T-helper 17 cell (primary cell): ENCODE measurements at regions not wholly inside any gene's neighbourhood (a gene's known extent, or its start where the extent isn't known, plus 50 kb on each side); places are given as distances from the start of the nearest gene placed in this dataset.

ENCODE experiments used
- ATAC-seq: fragments of 150-1000 bp; cut with Tn5 transposase; 2 replicates; pipeline ENCODE4 v1.10.0; 2021; ENCODE audit warnings: mild to moderate bottlenecking, moderate library complexity
- DNase-seq, 3 donors: peaks; one replicate each; pipeline versions ENCODE4 v3.0.0 to v3.0.0-alpha.2; 2020 to 2021
- H3K9me3 ChIP-seq: one replicate; pipeline ENCODE4 v1.7.0; 2013; ENCODE audit warnings: low read length, mild to moderate bottlenecking; ENCODE audit not compliant: control insufficient read depth, poor library complexity, severe bottlenecking
- H3K27ac Mint-ChIP-seq: one replicate; pipeline ENCODE4 v1.8.0; 2022; ENCODE audit warnings: mild to moderate bottlenecking, moderate library complexity, mixed read lengths
- H3K27me3 Mint-ChIP-seq: one replicate; pipeline ENCODE4 v1.8.0; 2022; ENCODE audit warnings: mixed read lengths
- H3K36me3 Mint-ChIP-seq: one replicate; pipeline ENCODE4 v1.8.0; 2022; ENCODE audit warnings: low read depth, mixed read lengths
- H3K4me1 Mint-ChIP-seq: one replicate; pipeline ENCODE4 v1.8.0; 2022; ENCODE audit warnings: mild to moderate bottlenecking, mixed read lengths
- H3K4me3 Mint-ChIP-seq: one replicate; pipeline ENCODE4 v1.8.0; 2022; ENCODE audit warnings: mild to moderate bottlenecking, moderate library complexity, mixed read lengths

- H3K4me1 Mint-ChIP-seq: no peaks in the 10 kb centered on the region
- no peak for ATAC-seq
- no peak for DNase-seq
- H3K4me3 Mint-ChIP-seq: no peak overlapping the region
- no peak overlapping the region for H3K27ac Mint-ChIP-seq
- H3K27me3 Mint-ChIP-seq: no peaks in the 10 kb centered on the region
- no peaks in the 10 kb centered on the region for H3K36me3 Mint-ChIP-seq
- H3K9me3 ChIP-seq: no peaks in the 10 kb centered on the region
Observed at GRCh38 chr12:87768501-87769287, 260.5 kb downstream of the C12orf50 start.

GRCh38 chr12:87766044-87766443, 263.2 kb downstream of the C12orf50 start:
- no peaks in the 10 kb centered on the region for H3K4me1 Mint-ChIP-seq
- H3K4me3 Mint-ChIP-seq: no peak overlapping the region
- H3K36me3 Mint-ChIP-seq: no peaks in the 10 kb centered on the region
- no peak for DNase-seq
- ATAC-seq: no peak
- no peak overlapping the region for H3K27ac Mint-ChIP-seq
- H3K27me3 Mint-ChIP-seq: no peaks in the 10 kb centered on the region
- H3K9me3 ChIP-seq: no peaks in the 10 kb centered on the region

- ATAC-seq (no peak), DNase-seq (no peak)
- no peaks in the 10 kb centered on the region for H3K4me1 Mint-ChIP-seq
- no peaks in the 10 kb centered on the region for H3K36me3 Mint-ChIP-seq
- no peak overlapping the region for H3K4me3 Mint-ChIP-seq
- H3K27me3 Mint-ChIP-seq: no peaks in the 10 kb centered on the region
- H3K27ac Mint-ChIP-seq: no peak overlapping the region
- no peaks in the 10 kb centered on the region for H3K9me3 ChIP-seq
Observed at GRCh38 chr12:87760943-87761342, 268.3 kb downstream of the C12orf50 start.

GRCh38 chr12:87758271-87758670, 270.9 kb downstream of the C12orf50 start:
- ATAC-seq (no peak), DNase-seq (no peak)
- H3K4me1 Mint-ChIP-seq: no peaks in the 10 kb centered on the region
- no peaks in the 10 kb centered on the region for H3K27me3 Mint-ChIP-seq
- no peak overlapping the region for H3K4me3 Mint-ChIP-seq
- H3K36me3 Mint-ChIP-seq: no peaks in the 10 kb centered on the region
- no peaks in the 10 kb centered on the region for H3K9me3 ChIP-seq
- H3K27ac Mint-ChIP-seq: no peak overlapping the region

- no peaks in the 10 kb centered on the region for H3K9me3 ChIP-seq
- no peaks in the 10 kb centered on the region for H3K36me3 Mint-ChIP-seq
- H3K27me3 Mint-ChIP-seq: no peaks in the 10 kb centered on the region
- no peak overlapping the region for H3K4me3 Mint-ChIP-seq
- no peak for ATAC-seq
- H3K27ac Mint-ChIP-seq: no peak overlapping the region
- no peak for DNase-seq
- H3K4me1 Mint-ChIP-seq: no peaks in the 10 kb centered on the region
Observed at GRCh38 chr12:87756721-87757120, 272.5 kb downstream of the C12orf50 start.

- Mint-ChIP-seq H3K27ac (no peak overlapping the region), H3K36me3 (no peaks in the 10 kb centered on the region), H3K4me3 (no peak overlapping the region), H3K27me3 (no peaks in the 10 kb centered on the region), H3K4me1 (no peaks in the 10 kb centered on the region)
- DNase-seq: no peak
- no peaks in the 10 kb centered on the region for H3K9me3 ChIP-seq
- ATAC-seq: no peak
Observed at GRCh38 chr12:87756111-87756510, 273.1 kb downstream of the C12orf50 start.

GRCh38 chr12:87728931-87729593, 300.1 kb downstream of the C12orf50 start:
- no peaks in the 10 kb centered on the region for H3K4me1 Mint-ChIP-seq
- H3K4me3 Mint-ChIP-seq: no peak overlapping the region
- no peaks in the 10 kb centered on the region for H3K27me3 Mint-ChIP-seq
- no peak for ATAC-seq
- H3K9me3 ChIP-seq: no peaks in the 10 kb centered on the region
- no peak overlapping the region for H3K27ac Mint-ChIP-seq
- no peaks in the 10 kb centered on the region for H3K36me3 Mint-ChIP-seq
- DNase-seq: no peak

- DNase-seq (no peak), ATAC-seq (no peak)
- Mint-ChIP-seq H3K36me3 (no peaks in the 10 kb centered on the region), H3K4me3 (no peak overlapping the region), H3K27ac (no peak overlapping the region), H3K4me1 (no peaks in the 10 kb centered on the region), H3K27me3 (no peaks in the 10 kb centered on the region)
- no peaks in the 10 kb centered on the region for H3K9me3 ChIP-seq
Observed at GRCh38 chr12:87720967-87721366, 308.2 kb downstream of the C12orf50 start.

- Mint-ChIP-seq H3K4me1 (no peaks in the 10 kb centered on the region), H3K4me3 (no peak overlapping the region), H3K27me3 (no peaks in the 10 kb centered on the region), H3K27ac (no peak overlapping the region), H3K36me3 (no peaks in the 10 kb centered on the region)
- no peak for ATAC-seq
- no peak for DNase-seq
- no peaks in the 10 kb centered on the region for H3K9me3 ChIP-seq
Observed at GRCh38 chr12:87704374-87704773, 324.8 kb downstream of the C12orf50 start.

- no peak for ATAC-seq
Observed at GRCh38 chr12:87690236-87690810, 338.9 kb downstream of the C12orf50 start.

GRCh38 chr12:87689196-87689595, 340.0 kb downstream of the C12orf50 start:
- H3K4me3 Mint-ChIP-seq: no peak overlapping the region
- no peaks in the 10 kb centered on the region for H3K36me3 Mint-ChIP-seq
- H3K27ac Mint-ChIP-seq: no peak overlapping the region
- no peak for DNase-seq
- no peaks in the 10 kb centered on the region for H3K9me3 ChIP-seq
- no peak for ATAC-seq
- H3K27me3 Mint-ChIP-seq: no peaks in the 10 kb centered on the region
- H3K4me1 Mint-ChIP-seq: no peaks in the 10 kb centered on the region

More at GRCh38 chr12:87690236-87690810, 338.9 kb downstream of the C12orf50 start:
- H3K27ac Mint-ChIP-seq: no peak overlapping the region
- no peaks in the 10 kb centered on the region for H3K27me3 Mint-ChIP-seq
- H3K4me3 Mint-ChIP-seq: no peak overlapping the region
- no peaks in the 10 kb centered on the region for H3K4me1 Mint-ChIP-seq
- DNase-seq: no peak
- no peaks in the 10 kb centered on the region for H3K36me3 Mint-ChIP-seq
- no peaks in the 10 kb centered on the region for H3K9me3 ChIP-seq

GRCh38 chr12:87687362-87687761, 341.8 kb downstream of the C12orf50 start:
- H3K9me3 ChIP-seq: no peaks in the 10 kb centered on the region
- H3K4me1 Mint-ChIP-seq: no peaks in the 10 kb centered on the region
- ATAC-seq (no peak), DNase-seq (no peak)
- no peaks in the 10 kb centered on the region for H3K27me3 Mint-ChIP-seq
- no peaks in the 10 kb centered on the region for H3K36me3 Mint-ChIP-seq
- no peak overlapping the region for H3K27ac Mint-ChIP-seq
- H3K4me3 Mint-ChIP-seq: no peak overlapping the region

- Mint-ChIP-seq H3K4me3 (no peak overlapping the region), H3K4me1 (no peaks in the 10 kb centered on the region)
Observed at GRCh38 chr12:87685696-87686095, 343.5 kb downstream of the C12orf50 start.

More at GRCh38 chr12:87685696-87686095, 343.5 kb downstream of the C12orf50 start:
- ATAC-seq (no peak), DNase-seq (no peak)
- H3K36me3 Mint-ChIP-seq: no peaks in the 10 kb centered on the region
- H3K27me3 Mint-ChIP-seq: no peaks in the 10 kb centered on the region
- no peaks in the 10 kb centered on the region for H3K9me3 ChIP-seq
- H3K27ac Mint-ChIP-seq: no peak overlapping the region
